ENCODE measurements at regions not wholly inside any gene's neighbourhood (a gene's known extent, or its start where the extent isn't known, plus 50 kb on each side); places are given as distances from the start of the nearest gene placed in this dataset.
"Not testable (repeated sequence)": the region's sequence is repeated elsewhere in the genome, so short reads cannot be mapped to it uniquely, and the experiment has no call there.

DNA sequence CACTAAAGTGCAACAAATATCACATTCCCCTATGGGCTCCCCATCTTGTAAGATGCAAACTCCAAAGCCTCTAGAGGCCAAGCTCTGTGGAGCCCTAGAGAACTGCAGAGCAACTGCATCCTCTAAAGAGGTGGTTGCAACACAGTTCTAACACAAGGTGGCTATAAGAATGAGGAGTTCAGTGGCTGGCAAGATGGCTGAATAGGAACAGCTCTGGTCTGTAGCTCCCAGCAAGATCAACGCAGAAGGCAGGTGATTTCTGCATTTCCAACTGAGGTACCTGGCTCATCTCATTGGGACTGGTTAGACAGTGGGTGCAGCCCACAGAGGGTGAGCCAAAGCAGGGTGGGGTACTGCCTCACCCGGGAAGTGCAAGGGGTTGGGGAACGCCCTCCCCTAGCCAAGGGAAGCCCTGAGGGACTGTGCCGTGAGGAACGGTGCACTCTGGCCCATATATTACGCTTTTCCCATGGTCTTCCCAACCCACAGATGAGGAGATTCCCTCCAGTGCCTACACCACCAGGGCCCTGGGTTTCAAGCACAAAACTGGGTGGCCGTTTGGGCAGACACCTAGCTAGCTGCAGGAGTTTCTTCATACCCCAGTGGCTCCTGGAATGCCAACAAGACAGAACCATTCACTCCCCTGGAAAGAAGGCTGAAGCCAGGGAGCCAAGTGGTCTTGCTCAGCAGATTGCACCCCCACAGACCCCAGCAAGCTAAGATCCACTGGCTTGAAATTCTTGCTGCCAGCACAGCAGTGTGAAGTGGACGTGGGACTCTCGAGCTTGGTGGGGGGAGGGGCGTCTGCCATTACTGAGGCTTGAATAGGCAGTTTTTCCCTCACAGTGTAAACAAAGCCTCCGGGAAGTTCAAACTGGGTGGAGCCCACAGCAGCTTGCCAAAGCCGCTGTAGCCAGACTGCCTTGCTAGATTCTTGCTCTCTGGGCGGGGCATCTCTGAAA is 188.6 kb upstream of the EGLN3 start (continued):
- TF ChIP-seq, protein P1, sequence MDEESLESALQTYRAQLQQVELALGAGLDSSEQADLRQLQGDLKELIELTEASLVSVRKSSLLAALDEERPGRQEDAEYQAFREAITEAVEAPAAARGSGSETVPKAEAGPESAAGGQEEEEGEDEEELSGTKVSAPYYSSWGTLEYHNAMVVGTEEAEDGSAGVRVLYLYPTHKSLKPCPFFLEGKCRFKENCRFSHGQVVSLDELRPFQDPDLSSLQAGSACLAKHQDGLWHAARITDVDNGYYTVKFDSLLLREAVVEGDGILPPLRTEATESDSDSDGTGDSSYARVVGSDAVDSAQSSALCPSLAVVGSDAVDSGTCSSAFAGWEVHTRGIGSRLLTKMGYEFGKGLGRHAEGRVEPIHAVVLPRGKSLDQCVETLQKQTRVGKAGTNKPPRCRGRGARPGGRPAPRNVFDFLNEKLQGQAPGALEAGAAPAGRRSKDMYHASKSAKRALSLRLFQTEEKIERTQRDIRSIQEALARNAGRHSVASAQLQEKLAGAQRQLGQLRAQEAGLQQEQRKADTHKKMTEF (CRISPR knock-in tag; IDR thresholded peaks at IDR 0.05), result peak; percentile 89
- not testable (repeated sequence) for TF ChIP-seq ATF7 (IDR thresholded peaks at IDR 0.05)
- TF ChIP-seq ATF7 (CRISPR knock-in tag; IDR thresholded peaks at IDR 0.05), result 0 out of 2 replicates have a peak, but pooled peaks have one; percentile 13
- peak; percentile 67; the same call in 1 of the 2 replicates for TF ChIP-seq KLF6 (CRISPR knock-in tag; IDR thresholded peaks at IDR 0.05)
- peak; percentile 64 for TF ChIP-seq PHF21A (CRISPR knock-in tag; IDR thresholded peaks at IDR 0.05)
- TF ChIP-seq, protein P2, sequence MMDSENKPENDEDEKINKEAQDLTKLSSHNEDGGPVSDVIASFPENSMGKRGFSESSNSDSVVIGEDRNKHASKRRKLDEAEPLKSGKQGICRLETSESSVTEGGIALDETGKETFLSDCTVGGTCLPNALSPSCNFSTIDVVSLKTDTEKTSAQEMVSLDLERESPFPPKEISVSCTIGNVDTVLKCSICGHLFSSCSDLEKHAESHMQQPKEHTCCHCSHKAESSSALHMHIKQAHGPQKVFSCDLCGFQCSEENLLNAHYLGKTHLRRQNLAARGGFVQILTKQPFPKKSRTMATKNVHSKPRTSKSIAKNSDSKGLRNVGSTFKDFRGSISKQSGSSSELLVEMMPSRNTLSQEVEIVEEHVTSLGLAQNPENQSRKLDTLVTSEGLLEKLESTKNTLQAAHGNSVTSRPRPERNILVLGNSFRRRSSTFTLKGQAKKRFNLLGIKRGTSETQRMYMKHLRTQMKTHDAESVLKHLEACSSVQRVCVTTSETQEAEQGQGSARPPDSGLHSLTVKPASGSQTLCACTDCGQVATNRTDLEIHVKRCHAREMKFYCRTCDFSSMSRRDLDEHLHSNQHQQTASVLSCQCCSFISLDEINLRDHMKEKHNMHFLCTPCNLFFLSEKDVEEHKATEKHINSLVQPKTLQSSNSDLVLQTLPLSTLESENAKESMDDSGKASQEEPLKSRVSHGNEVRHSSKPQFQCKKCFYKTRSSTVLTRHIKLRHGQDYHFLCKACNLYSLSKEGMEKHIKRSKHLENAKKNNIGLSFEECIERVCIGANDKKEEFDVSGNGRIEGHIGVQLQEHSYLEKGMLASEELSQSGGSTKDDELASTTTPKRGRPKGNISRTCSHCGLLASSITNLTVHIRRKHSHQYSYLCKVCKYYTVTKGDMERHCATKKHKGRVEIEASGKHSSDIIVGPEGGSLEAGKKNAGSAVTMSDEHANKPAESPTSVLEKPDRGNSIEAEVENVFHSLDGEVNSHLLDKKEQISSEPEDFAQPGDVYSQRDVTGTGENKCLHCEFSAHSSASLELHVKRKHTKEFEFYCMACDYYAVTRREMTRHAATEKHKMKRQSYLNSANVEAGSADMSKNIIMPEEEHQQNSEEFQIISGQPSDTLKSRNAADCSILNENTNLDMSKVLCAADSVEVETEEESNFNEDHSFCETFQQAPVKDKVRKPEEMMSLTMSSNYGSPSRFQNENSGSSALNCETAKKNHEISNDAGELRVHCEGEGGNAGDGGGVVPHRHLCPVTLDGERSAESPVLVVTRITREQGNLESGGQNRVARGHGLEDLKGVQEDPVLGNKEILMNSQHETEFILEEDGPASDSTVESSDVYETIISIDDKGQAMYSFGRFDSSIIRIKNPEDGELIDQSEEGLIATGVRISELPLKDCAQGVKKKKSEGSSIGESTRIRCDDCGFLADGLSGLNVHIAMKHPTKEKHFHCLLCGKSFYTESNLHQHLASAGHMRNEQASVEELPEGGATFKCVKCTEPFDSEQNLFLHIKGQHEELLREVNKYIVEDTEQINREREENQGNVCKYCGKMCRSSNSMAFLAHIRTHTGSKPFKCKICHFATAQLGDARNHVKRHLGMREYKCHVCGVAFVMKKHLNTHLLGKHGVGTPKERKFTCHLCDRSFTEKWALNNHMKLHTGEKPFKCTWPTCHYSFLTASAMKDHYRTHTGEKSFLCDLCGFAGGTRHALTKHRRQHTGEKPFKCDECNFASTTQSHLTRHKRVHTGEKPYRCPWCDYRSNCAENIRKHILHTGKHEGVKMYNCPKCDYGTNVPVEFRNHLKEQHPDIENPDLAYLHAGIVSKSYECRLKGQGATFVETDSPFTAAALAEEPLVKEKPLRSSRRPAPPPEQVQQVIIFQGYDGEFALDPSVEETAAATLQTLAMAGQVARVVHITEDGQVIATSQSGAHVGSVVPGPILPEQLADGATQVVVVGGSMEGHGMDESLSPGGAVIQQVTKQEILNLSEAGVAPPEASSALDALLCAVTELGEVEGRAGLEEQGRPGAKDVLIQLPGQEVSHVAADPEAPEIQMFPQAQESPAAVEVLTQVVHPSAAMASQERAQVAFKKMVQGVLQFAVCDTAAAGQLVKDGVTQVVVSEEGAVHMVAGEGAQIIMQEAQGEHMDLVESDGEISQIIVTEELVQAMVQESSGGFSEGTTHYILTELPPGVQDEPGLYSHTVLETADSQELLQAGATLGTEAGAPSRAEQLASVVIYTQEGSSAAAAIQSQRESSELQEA (CRISPR knock-in tag; IDR thresholded peaks at IDR 0.05; ENCODE audit: not compliant biosample characterization), result peak; percentile 30
- 0 out of 2 replicates have a peak, but pooled peaks have one; percentile 4 for TF ChIP-seq ZNF629 (CRISPR knock-in tag; conservative IDR thresholded peaks at IDR 0.05)
- peak; percentile 78 for TF ChIP-seq CEBPG (CRISPR knock-in tag; IDR thresholded peaks at IDR 0.05)
- TF ChIP-seq TARDBP (CRISPR knock-in tag; IDR thresholded peaks at IDR 0.05), result peak; percentile 71; the same call in 1 of the 2 replicates
- TF ChIP-seq, protein P3, sequence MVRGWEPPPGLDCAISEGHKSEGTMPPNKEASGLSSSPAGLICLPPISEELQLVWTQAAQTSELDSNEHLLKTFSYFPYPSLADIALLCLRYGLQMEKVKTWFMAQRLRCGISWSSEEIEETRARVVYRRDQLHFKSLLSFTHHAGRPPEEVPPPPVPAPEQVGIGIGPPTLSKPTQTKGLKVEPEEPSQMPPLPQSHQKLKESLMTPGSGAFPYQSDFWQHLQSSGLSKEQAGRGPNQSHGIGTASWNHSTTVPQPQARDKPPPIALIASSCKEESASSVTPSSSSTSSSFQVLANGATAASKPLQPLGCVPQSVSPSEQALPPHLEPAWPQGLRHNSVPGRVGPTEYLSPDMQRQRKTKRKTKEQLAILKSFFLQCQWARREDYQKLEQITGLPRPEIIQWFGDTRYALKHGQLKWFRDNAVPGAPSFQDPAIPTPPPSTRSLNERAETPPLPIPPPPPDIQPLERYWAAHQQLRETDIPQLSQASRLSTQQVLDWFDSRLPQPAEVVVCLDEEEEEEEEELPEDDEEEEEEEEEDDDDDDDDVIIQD (CRISPR knock-in tag; IDR thresholded peaks at IDR 0.05; ENCODE audit: low read depth), result peak; percentile 75; the same call in 1 of the 2 replicates
- TF ChIP-seq, protein P4, sequence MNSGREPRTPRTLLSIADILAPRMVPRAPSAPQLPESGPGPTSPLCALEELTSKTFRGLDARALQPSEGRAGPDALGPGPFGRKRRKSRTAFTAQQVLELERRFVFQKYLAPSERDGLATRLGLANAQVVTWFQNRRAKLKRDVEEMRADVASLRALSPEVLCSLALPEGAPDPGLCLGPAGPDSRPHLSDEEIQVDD (CRISPR knock-in tag; IDR thresholded peaks at IDR 0.05; ENCODE audit: borderline replicate concordance), result 0 out of 2 replicates have a peak, but pooled peaks have one; percentile 32
- TF ChIP-seq, protein P5, sequence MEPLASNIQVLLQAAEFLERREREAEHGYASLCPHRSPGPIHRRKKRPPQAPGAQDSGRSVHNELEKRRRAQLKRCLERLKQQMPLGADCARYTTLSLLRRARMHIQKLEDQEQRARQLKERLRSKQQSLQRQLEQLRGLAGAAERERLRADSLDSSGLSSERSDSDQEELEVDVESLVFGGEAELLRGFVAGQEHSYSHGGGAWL (CRISPR knock-in tag; IDR thresholded peaks at IDR 0.05), result peak; percentile 50; the same call in 1 of the 2 replicates
- 0 out of 2 replicates have a peak, but pooled peaks have one; percentile 41 for TF ChIP-seq SP140L (CRISPR knock-in tag; IDR thresholded peaks at IDR 0.05; ENCODE audit: borderline replicate concordance)
- peak; percentile 75 for TF ChIP-seq ZNF792 (CRISPR knock-in tag; IDR thresholded peaks at IDR 0.05)
- TF ChIP-seq FOXC1 (CRISPR knock-in tag; IDR thresholded peaks at IDR 0.05; ENCODE audit: borderline replicate concordance), result peak; percentile 77; the same call in 1 of the 2 replicates
- TF ChIP-seq KAT8 (CRISPR knock-in tag; IDR thresholded peaks at IDR 0.05), result peak; percentile 77
- TF ChIP-seq ZNF431 (CRISPR knock-in tag; IDR thresholded peaks at IDR 0.05; ENCODE audit: borderline replicate concordance, low read depth), result peak; percentile 37; the same call in 1 of the 2 replicates

All from HepG2 (cell line).